HEK293 (cell line): ENCODE measurements at regions not wholly inside any gene's neighbourhood (a gene's known extent, or its start where the extent isn't known, plus 50 kb on each side); places are given as distances from the start of the nearest gene placed in this dataset.

Source experiments
- CTCF ChIA-PET: fragments of 350-600 bp; formaldehyde crosslinking; extraction: SDS; loops from one replicate; lab custom pipeline; 2021; ENCODE audit warnings: antibody characterized with exemption; lab: Yijun Ruan, JAX
- POLR2A ChIA-PET: fragments of 300-600 bp; formaldehyde crosslinking; extraction: SDS; loops from one replicate; lab custom pipeline; 2020; ENCODE audit warnings: antibody characterized with exemption, inconsistent platforms; lab: Yijun Ruan, JAX
- H3K27ac ChIP-seq: fragments of 200-500 bp; sonication (Bioruptor generic); 2 replicates; pipeline ENCODE4 v1.5.1; 2014; ENCODE audit warnings: low read depth, low read length, control low read depth, inconsistent platforms; ENCODE audit errors: extremely low read depth
- H3K36me3 ChIP-seq, 2 experiments: fragments of 200-500 bp in 1 of 2; sonication (Bioruptor generic) in 1 of 2; 1 replicate in 1 of 2; 2 replicates in 1 of 2; pipeline ENCODE4 v1.5.1; 2014 to 2017; ENCODE audit warnings: inconsistent platforms in 2 of 2, low read length in 2 of 2; ENCODE audit not compliant: control insufficient read depth in 2 of 2, insufficient read depth in 1 of 2
- H3K4me1 ChIP-seq: fragments of 200-500 bp; sonication (Bioruptor generic); 2 replicates; pipeline ENCODE4 v1.5.1; 2014; ENCODE audit warnings: mild to moderate bottlenecking, low read length, inconsistent platforms; ENCODE audit not compliant: control insufficient read depth, insufficient read depth
- H3K4me3 ChIP-seq: 2 replicates; pipeline ENCODE4 v1.5.1; 2011; ENCODE audit warnings: low read depth, mild to moderate bottlenecking, control low read depth, low read length, moderate library complexity
- H3K9me3 ChIP-seq: fragments of 200-500 bp; sonication (Bioruptor generic); 2 replicates; pipeline ENCODE4 v1.5.1; 2014; ENCODE audit warnings: low read depth, low read length, inconsistent platforms; ENCODE audit not compliant: control insufficient read depth, insufficient read depth
- YY1 ChIP-seq: fragments of 450-650 bp; formaldehyde crosslinking; IDR thresholded peaks from 2 replicates; pipeline ENCODE4 v1.5.1; 2018; ENCODE audit warnings: missing biosample characterization, missing genetic modification characterization
- ZBTB48 ChIP-seq: fragments of 450-650 bp; formaldehyde crosslinking; IDR thresholded peaks from 2 replicates; pipeline ENCODE4 v1.5.1; 2016; ENCODE audit warnings: missing biosample characterization, missing genetic modification characterization
- ZNF112 ChIP-seq: fragments of 450-650 bp; formaldehyde crosslinking; IDR thresholded peaks from 2 replicates; pipeline ENCODE4 v1.5.0; 2017; ENCODE audit warnings: missing biosample characterization, missing genetic modification characterization
- ZNF221 ChIP-seq: fragments of 450-650 bp; formaldehyde crosslinking; IDR thresholded peaks from 2 replicates; pipeline ENCODE4 v1.5.1; 2017; ENCODE audit warnings: missing biosample characterization, missing genetic modification characterization, borderline replicate concordance
- ZNF350 ChIP-seq: fragments of 450-650 bp; formaldehyde crosslinking; IDR thresholded peaks from 2 replicates; pipeline ENCODE4 v1.5.0; 2017; ENCODE audit warnings: missing biosample characterization, mild to moderate bottlenecking, missing genetic modification characterization
- ZNF391 ChIP-seq: fragments of 450-650 bp; formaldehyde crosslinking; IDR thresholded peaks from 2 replicates; pipeline ENCODE4 v1.5.1; 2016; ENCODE audit warnings: low read depth, missing biosample characterization, missing genetic modification characterization, borderline replicate concordance
- ZNF473 ChIP-seq: fragments of 450-650 bp; formaldehyde crosslinking; IDR thresholded peaks from 2 replicates; pipeline ENCODE4 v1.5.1; 2017; ENCODE audit warnings: missing biosample characterization, missing genetic modification characterization
- ZNF777 ChIP-seq: fragments of 450-650 bp; formaldehyde crosslinking; IDR thresholded peaks from 2 replicates; pipeline ENCODE4 v1.5.1; 2017; ENCODE audit warnings: missing biosample characterization, missing genetic modification characterization, borderline replicate concordance
- TF ChIP-seq, protein P1 (sequence below): fragments of 450-650 bp; formaldehyde crosslinking; IDR thresholded peaks from 2 replicates; pipeline ENCODE4 v1.5.0; 2017; ENCODE audit warnings: missing biosample characterization, missing genetic modification characterization, borderline replicate concordance
- TF ChIP-seq, protein P2 (sequence below): fragments of 450-650 bp; formaldehyde crosslinking; IDR thresholded peaks from 2 replicates; pipeline ENCODE4 v1.5.1; 2017; ENCODE audit warnings: missing biosample characterization, missing genetic modification characterization
- TF ChIP-seq, protein P3 (sequence below): fragments of 450-650 bp; formaldehyde crosslinking; conservative IDR thresholded peaks from 2 replicates; pipeline ENCODE4 v1.5.1; 2016; ENCODE audit warnings: low read depth, missing biosample characterization, missing genetic modification characterization
- TF ChIP-seq, protein P4 (sequence below): fragments of 450-650 bp; formaldehyde crosslinking; IDR thresholded peaks from 2 replicates; pipeline ENCODE4 v1.5.1; 2017; ENCODE audit warnings: missing biosample characterization, missing genetic modification characterization
- TF ChIP-seq, protein P5 (sequence below): fragments of 450-650 bp; formaldehyde crosslinking; IDR thresholded peaks from 2 replicates; pipeline ENCODE4 v1.5.1; 2016; ENCODE audit warnings: missing biosample characterization, missing genetic modification characterization, borderline replicate concordance
- TF ChIP-seq, protein P6 (sequence below): fragments of 450-650 bp; formaldehyde crosslinking; IDR thresholded peaks from 2 replicates; pipeline ENCODE4 v1.5.1; 2016; ENCODE audit warnings: missing biosample characterization, missing genetic modification characterization
- TF ChIP-seq, protein P7 (sequence below): fragments of 450-650 bp; formaldehyde crosslinking; IDR thresholded peaks from 2 replicates; pipeline ENCODE4 v1.5.1; 2016; ENCODE audit warnings: missing biosample characterization, missing genetic modification characterization
- TF ChIP-seq, protein P8 (sequence below): fragments of 450-650 bp; formaldehyde crosslinking; IDR thresholded peaks from 2 replicates; pipeline ENCODE4 v1.5.1; 2017; ENCODE audit warnings: missing biosample characterization, mild to moderate bottlenecking, missing genetic modification characterization, moderate library complexity

DNA sequence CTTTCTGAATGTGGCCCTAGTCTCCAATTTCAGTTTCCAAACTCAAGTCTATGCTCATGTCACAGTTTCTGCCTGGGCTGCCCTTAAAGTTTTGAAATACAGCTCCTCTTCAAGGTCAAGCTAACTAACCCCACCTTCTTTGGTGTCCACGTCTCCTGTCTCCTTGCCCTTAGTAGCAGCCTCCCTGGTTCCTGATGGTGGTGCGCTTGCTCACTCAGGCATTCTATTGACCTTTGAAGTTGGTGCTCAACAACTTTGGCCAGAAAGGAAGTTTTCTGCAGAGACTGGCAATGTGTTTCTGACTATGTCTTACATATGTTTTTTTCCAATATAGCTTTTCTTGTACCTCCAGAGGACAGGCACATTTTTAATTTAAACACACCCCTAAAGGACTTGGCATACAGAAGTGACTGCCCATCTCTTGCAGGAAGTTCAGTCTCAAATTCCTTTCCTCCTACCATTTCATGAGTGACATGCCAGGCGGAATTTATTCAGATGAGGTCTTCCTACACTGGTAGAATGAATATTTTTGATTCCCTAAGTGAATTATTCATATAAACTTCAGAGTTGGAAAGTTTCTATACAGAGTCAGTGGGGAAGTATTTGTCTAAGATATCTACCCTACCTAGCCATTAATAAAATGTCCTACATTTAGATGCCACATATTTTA lies 364.3 kb upstream of the USP24 start:
- H3K36me3 ChIP-seq, result no peaks in the 10 kb centered on the region
- no peak overlapping the region for H3K4me3 ChIP-seq
- ChIA-PET CTCF (no interaction called here), POLR2A (no interaction called here)
- TF ChIP-seq ZNF473, result no peak
- TF ChIP-seq ZBTB48 (tag by site-specific recombination), result no peak
- H3K27ac ChIP-seq, result no peak overlapping the region
- no peaks in the 10 kb centered on the region for H3K4me1 ChIP-seq
- no peaks in the 10 kb centered on the region for H3K9me3 ChIP-seq

DNA sequence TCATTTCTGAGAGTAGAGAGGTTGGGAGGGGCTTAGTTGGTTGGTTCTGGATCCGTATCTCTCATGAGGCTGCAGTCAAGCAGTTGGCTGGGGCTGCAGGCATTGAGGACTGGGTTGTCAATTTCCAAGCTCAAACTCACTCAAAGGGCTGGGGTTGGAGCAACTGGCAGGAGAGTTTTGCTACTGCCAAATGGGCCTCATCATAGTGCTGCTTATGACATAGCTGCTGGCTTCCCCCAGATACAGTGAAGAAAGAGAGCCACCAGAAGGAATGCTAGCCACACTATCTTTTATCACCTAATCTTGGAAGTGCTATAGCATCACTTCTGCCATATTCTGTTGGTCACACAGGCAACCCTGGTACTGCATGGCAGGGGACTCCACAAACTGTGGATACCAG lies 363.5 kb upstream of the USP24 start:
- ChIA-PET POLR2A (no interaction called here), CTCF (no interaction called here)
- TF ChIP-seq, protein P1, sequence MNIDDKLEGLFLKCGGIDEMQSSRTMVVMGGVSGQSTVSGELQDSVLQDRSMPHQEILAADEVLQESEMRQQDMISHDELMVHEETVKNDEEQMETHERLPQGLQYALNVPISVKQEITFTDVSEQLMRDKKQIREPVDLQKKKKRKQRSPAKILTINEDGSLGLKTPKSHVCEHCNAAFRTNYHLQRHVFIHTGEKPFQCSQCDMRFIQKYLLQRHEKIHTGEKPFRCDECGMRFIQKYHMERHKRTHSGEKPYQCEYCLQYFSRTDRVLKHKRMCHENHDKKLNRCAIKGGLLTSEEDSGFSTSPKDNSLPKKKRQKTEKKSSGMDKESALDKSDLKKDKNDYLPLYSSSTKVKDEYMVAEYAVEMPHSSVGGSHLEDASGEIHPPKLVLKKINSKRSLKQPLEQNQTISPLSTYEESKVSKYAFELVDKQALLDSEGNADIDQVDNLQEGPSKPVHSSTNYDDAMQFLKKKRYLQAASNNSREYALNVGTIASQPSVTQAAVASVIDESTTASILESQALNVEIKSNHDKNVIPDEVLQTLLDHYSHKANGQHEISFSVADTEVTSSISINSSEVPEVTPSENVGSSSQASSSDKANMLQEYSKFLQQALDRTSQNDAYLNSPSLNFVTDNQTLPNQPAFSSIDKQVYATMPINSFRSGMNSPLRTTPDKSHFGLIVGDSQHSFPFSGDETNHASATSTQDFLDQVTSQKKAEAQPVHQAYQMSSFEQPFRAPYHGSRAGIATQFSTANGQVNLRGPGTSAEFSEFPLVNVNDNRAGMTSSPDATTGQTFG (tag by site-specific recombination), result no peak
- TF ChIP-seq ZNF221 (tag by site-specific recombination), result no peak
- TF ChIP-seq, protein P2, sequence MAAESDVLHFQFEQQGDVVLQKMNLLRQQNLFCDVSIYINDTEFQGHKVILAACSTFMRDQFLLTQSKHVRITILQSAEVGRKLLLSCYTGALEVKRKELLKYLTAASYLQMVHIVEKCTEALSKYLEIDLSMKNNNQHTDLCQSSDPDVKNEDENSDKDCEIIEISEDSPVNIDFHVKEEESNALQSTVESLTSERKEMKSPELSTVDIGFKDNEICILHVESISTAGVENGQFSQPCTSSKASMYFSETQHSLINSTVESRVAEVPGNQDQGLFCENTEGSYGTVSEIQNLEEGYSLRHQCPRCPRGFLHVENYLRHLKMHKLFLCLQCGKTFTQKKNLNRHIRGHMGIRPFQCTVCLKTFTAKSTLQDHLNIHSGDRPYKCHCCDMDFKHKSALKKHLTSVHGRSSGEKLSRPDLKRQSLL, result no peak
- TF ChIP-seq, protein P3, sequence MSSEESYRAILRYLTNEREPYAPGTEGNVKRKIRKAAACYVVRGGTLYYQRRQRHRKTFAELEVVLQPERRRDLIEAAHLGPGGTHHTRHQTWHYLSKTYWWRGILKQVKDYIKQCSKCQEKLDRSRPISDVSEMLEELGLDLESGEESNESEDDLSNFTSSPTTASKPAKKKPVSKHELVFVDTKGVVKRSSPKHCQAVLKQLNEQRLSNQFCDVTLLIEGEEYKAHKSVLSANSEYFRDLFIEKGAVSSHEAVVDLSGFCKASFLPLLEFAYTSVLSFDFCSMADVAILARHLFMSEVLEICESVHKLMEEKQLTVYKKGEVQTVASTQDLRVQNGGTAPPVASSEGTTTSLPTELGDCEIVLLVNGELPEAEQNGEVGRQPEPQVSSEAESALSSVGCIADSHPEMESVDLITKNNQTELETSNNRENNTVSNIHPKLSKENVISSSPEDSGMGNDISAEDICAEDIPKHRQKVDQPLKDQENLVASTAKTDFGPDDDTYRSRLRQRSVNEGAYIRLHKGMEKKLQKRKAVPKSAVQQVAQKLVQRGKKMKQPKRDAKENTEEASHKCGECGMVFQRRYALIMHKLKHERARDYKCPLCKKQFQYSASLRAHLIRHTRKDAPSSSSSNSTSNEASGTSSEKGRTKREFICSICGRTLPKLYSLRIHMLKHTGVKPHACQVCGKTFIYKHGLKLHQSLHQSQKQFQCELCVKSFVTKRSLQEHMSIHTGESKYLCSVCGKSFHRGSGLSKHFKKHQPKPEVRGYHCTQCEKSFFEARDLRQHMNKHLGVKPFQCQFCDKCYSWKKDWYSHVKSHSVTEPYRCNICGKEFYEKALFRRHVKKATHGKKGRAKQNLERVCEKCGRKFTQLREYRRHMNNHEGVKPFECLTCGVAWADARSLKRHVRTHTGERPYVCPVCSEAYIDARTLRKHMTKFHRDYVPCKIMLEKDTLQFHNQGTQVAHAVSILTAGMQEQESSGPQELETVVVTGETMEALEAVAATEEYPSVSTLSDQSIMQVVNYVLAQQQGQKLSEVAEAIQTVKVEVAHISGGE (tag by site-specific recombination), result no peak
- no peak for TF ChIP-seq ZNF391 (tag by site-specific recombination)
- TF ChIP-seq, protein P4, sequence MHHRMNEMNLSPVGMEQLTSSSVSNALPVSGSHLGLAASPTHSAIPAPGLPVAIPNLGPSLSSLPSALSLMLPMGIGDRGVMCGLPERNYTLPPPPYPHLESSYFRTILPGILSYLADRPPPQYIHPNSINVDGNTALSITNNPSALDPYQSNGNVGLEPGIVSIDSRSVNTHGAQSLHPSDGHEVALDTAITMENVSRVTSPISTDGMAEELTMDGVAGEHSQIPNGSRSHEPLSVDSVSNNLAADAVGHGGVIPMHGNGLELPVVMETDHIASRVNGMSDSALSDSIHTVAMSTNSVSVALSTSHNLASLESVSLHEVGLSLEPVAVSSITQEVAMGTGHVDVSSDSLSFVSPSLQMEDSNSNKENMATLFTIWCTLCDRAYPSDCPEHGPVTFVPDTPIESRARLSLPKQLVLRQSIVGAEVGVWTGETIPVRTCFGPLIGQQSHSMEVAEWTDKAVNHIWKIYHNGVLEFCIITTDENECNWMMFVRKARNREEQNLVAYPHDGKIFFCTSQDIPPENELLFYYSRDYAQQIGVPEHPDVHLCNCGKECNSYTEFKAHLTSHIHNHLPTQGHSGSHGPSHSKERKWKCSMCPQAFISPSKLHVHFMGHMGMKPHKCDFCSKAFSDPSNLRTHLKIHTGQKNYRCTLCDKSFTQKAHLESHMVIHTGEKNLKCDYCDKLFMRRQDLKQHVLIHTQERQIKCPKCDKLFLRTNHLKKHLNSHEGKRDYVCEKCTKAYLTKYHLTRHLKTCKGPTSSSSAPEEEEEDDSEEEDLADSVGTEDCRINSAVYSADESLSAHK (tag by site-specific recombination), result no peak
- TF ChIP-seq, protein P5, sequence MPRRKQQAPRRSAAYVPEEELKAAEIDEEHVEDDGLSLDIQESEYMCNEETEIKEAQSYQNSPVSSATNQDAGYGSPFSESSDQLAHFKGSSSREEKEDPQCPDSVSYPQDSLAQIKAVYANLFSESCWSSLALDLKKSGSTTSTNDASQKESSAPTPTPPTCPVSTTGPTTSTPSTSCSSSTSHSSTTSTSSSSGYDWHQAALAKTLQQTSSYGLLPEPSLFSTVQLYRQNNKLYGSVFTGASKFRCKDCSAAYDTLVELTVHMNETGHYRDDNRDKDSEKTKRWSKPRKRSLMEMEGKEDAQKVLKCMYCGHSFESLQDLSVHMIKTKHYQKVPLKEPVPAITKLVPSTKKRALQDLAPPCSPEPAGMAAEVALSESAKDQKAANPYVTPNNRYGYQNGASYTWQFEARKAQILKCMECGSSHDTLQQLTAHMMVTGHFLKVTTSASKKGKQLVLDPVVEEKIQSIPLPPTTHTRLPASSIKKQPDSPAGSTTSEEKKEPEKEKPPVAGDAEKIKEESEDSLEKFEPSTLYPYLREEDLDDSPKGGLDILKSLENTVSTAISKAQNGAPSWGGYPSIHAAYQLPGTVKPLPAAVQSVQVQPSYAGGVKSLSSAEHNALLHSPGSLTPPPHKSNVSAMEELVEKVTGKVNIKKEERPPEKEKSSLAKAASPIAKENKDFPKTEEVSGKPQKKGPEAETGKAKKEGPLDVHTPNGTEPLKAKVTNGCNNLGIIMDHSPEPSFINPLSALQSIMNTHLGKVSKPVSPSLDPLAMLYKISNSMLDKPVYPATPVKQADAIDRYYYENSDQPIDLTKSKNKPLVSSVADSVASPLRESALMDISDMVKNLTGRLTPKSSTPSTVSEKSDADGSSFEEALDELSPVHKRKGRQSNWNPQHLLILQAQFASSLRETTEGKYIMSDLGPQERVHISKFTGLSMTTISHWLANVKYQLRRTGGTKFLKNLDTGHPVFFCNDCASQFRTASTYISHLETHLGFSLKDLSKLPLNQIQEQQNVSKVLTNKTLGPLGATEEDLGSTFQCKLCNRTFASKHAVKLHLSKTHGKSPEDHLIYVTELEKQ (tag by site-specific recombination), result no peak
- no peak for TF ChIP-seq YY1 (tag by site-specific recombination)
- TF ChIP-seq ZNF350 (tag by site-specific recombination), result no peak
- no peak for TF ChIP-seq ZNF112 (tag by site-specific recombination)
- TF ChIP-seq, protein P6, sequence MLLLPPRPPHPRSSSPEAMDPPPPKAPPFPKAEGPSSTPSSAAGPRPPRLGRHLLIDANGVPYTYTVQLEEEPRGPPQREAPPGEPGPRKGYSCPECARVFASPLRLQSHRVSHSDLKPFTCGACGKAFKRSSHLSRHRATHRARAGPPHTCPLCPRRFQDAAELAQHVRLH, result no peak
- TF ChIP-seq, protein P7, sequence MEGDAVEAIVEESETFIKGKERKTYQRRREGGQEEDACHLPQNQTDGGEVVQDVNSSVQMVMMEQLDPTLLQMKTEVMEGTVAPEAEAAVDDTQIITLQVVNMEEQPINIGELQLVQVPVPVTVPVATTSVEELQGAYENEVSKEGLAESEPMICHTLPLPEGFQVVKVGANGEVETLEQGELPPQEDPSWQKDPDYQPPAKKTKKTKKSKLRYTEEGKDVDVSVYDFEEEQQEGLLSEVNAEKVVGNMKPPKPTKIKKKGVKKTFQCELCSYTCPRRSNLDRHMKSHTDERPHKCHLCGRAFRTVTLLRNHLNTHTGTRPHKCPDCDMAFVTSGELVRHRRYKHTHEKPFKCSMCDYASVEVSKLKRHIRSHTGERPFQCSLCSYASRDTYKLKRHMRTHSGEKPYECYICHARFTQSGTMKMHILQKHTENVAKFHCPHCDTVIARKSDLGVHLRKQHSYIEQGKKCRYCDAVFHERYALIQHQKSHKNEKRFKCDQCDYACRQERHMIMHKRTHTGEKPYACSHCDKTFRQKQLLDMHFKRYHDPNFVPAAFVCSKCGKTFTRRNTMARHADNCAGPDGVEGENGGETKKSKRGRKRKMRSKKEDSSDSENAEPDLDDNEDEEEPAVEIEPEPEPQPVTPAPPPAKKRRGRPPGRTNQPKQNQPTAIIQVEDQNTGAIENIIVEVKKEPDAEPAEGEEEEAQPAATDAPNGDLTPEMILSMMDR (tag by site-specific recombination), result no peak
- TF ChIP-seq, protein P8, sequence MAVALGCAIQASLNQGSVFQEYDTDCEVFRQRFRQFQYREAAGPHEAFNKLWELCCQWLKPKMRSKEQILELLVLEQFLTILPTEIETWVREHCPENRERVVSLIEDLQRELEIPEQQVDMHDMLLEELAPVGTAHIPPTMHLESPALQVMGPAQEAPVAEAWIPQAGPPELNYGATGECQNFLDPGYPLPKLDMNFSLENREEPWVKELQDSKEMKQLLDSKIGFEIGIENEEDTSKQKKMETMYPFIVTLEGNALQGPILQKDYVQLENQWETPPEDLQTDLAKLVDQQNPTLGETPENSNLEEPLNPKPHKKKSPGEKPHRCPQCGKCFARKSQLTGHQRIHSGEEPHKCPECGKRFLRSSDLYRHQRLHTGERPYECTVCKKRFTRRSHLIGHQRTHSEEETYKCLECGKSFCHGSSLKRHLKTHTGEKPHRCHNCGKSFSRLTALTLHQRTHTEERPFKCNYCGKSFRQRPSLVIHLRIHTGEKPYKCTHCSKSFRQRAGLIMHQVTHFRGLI (tag by site-specific recombination), result no peak
- TF ChIP-seq ZNF777 (tag by site-specific recombination), result no peak

More for the DNA sequence above, 363.5 kb upstream of the USP24 start:
- Histone ChIP-seq H3K36me3 (no peaks in the 10 kb centered on the region), H3K4me3 (no peak overlapping the region), H3K4me1 (no peaks in the 10 kb centered on the region), H3K27ac (no peak overlapping the region), H3K9me3 (no peaks in the 10 kb centered on the region)
